NCI-H69 (cell line): ENCODE measurements at regions not wholly inside any gene's neighbourhood (a gene's known extent, or its start where the extent isn't known, plus 50 kb on each side); places are given as distances from the start of the nearest gene placed in this dataset.
A peak's percentile ranks its signal among the peaks of the same experiment; 100 is the strongest.

Experiments used
- DNase-seq: peaks from one replicate; lab custom pipeline; 2025; lab: John Stamatoyannopoulos, UW

DNA sequence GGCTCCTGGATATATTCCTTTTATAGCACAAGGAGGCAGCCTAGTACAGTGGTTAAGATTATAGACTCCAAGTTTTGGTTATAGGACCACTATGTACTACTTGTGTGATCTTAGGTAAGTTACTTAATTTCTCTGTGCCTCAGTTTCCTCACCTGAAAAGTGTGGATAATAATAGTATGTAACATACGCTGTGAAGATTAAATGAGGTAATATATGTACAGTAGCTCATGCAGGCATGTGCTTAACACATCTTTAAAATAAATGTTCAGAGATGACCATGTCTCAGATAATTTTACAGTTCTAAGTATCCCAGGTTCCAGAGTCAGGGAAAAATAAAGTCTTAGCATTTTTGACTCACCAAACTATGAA, 55.7 kb upstream of the TRABD2B start:
- no peak for DNase-seq

- DNase-seq = peak; percentile 75
Measured at GRCh38 chr1:48051466-48052126, 54.4 kb upstream of the TRABD2B start.

- DNase-seq = no peak
Measured at GRCh38 chr1:48049823-48050535, 52.8 kb upstream of the TRABD2B start.

DNA sequence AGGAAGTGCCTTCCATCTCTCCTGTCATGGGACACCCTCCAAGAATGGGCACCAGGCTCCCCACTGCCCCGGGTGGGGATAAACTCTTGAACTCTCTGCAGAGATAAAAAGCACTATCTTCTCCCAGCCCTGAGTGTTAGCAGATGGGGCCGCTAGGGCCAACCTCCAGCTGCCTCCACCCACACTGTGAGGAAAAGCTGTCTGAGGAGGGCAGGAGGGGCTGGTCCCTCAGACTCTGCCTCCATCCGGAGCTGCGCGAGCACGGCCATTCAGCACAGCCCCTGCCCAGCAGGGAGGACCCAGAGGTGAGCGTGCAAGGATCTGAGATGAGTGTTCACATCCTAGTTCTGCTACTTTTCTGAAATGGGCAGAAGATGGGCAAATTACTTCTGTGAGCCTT, 51.8 kb upstream of the TRABD2B start:
- DNase-seq = no peak

- DNase-seq = peak; percentile 9
Measured at GRCh38 chr1:48048064-48048463, 50.9 kb upstream of the TRABD2B start.

DNA sequence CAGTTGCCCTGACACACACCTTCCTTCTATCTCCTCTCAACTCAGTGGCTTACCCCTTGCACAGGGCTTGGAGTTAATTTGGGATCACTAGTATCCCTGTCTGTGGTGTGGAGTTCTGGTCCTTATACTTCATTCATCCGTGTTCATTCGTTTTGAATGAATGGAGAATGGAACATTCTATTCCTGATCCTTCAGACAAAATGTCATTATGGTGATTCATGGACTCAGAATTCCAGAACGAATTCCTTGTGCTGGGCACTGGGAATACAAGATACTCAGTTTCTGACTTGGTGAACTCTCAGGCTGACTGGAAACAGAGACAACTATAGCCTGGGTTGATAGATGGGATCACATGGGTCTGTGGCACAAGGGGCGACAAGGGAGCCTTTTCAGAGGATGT, 49.9 kb upstream of the TRABD2B start:
- DNase-seq = no peak
